PC-9 (cell line): ENCODE measurements at regions not wholly inside any gene's neighbourhood (a gene's known extent, or its start where the extent isn't known, plus 50 kb on each side); places are given as distances from the start of the nearest gene placed in this dataset.

Source experiments
- BruUV-seq: library from RNA; stranded (reverse); fragments of 400-500 nt; replicated peaks from 2 replicates; lab custom pipeline; 2021; lab: Mats Ljungman, UMichigan
- CTCF ChIA-PET: fragments of 300-600 bp; sonication (Branson Sonifier 250); formaldehyde crosslinking; loops from one replicate; lab custom pipeline; 2022; ENCODE audit warnings: antibody characterized with exemption; lab: Charles Lee
- POLR2A ChIA-PET: fragments of 300-600 bp; sonication (Branson Sonifier 250); formaldehyde crosslinking; loops from one replicate; lab custom pipeline; 2022; ENCODE audit warnings: antibody characterized with exemption; ENCODE audit not compliant: unreplicated experiment; lab: Charles Lee
- DNase-seq, 2 experiments: peaks; one replicate each; pipeline versions ENCODE4 v3.0.0 to v3.0.0-alpha.2; 2015 to 2022; ENCODE audit warnings: mixed read lengths in 1 of 2
- H2AFZ ChIP-seq: fragments of 200-600 bp; sonication (generic); 2 replicates; pipeline ENCODE4 v1.8.1; 2017; ENCODE audit warnings: antibody characterized with exemption
- H3F3A ChIP-seq: fragments of 200-600 bp; sonication (generic); 2 replicates; pipeline ENCODE4 v1.8.1; 2017; ENCODE audit warnings: antibody characterized with exemption, mild to moderate bottlenecking, low read depth; ENCODE audit not compliant: insufficient read depth
- H3K27ac ChIP-seq: fragments of 200-600 bp; sonication (generic); 2 replicates; pipeline ENCODE4 v1.6.1; 2016; ENCODE audit warnings: mixed run types
- H3K27me3 ChIP-seq: fragments of 200-600 bp; sonication (generic); 2 replicates; pipeline ENCODE4 v1.6.1; 2016; ENCODE audit warnings: low read depth, mixed run types; ENCODE audit not compliant: insufficient read depth
- H3K36me3 ChIP-seq: fragments of 200-600 bp; sonication (generic); 2 replicates; pipeline ENCODE4 v1.6.1; 2016; ENCODE audit warnings: low read depth, mixed run types
- H3K4me1 ChIP-seq: fragments of 200-600 bp; sonication (generic); replicated peaks from 2 replicates; pipeline ENCODE4 v1.6.1; 2016; ENCODE audit warnings: mixed run types; ENCODE audit not compliant: insufficient read depth
- H3K4me2 ChIP-seq: fragments of 200-600 bp; sonication (generic); 2 replicates; pipeline ENCODE4 v1.6.1; 2017; ENCODE audit warnings: mixed run types
- H3K4me3 ChIP-seq: fragments of 200-600 bp; sonication (generic); 2 replicates; pipeline ENCODE4 v1.6.1; 2016; ENCODE audit warnings: mixed run types
- H3K79me2 ChIP-seq: fragments of 200-600 bp; sonication (generic); 2 replicates; pipeline ENCODE4 v1.6.1; 2017; ENCODE audit warnings: low read depth, mixed run types
- H3K9me2 ChIP-seq: fragments of 200-600 bp; sonication (generic); 2 replicates; pipeline ENCODE4 v1.8.1; 2017; ENCODE audit warnings: mild to moderate bottlenecking; ENCODE audit not compliant: insufficient read depth
- H3K9me3 ChIP-seq: fragments of 200-600 bp; sonication (generic); 2 replicates; pipeline ENCODE4 v1.8.1; 2016; ENCODE audit warnings: low read depth; ENCODE audit not compliant: insufficient read depth
- H4K20me1 ChIP-seq: fragments of 200-600 bp; sonication (generic); 2 replicates; pipeline ENCODE4 v1.8.1; 2017; ENCODE audit not compliant: insufficient read depth
- EZH2 ChIP-seq: fragments of 200-600 bp; sonication (generic); IDR thresholded peaks from 2 replicates; pipeline ENCODE4 v1.8.0; 2017; ENCODE audit warnings: antibody characterized with exemption, low read depth
- intact Hi-C: fragments of 100-400 bp; cut with micrococcal nuclease; formaldehyde crosslinking; loops from one replicate; pipeline ENCODE4 v1.10.0; 2022; ENCODE audit not compliant: unreplicated experiment
- TF ChIP-seq, protein P1 (sequence below): fragments of 200-600 bp; sonication (generic); conservative IDR thresholded peaks from 2 replicates; pipeline ENCODE4 v1.6.1; 2017; ENCODE audit warnings: mixed run types, antibody characterized with exemption, mild to moderate bottlenecking, moderate library complexity

DNA sequence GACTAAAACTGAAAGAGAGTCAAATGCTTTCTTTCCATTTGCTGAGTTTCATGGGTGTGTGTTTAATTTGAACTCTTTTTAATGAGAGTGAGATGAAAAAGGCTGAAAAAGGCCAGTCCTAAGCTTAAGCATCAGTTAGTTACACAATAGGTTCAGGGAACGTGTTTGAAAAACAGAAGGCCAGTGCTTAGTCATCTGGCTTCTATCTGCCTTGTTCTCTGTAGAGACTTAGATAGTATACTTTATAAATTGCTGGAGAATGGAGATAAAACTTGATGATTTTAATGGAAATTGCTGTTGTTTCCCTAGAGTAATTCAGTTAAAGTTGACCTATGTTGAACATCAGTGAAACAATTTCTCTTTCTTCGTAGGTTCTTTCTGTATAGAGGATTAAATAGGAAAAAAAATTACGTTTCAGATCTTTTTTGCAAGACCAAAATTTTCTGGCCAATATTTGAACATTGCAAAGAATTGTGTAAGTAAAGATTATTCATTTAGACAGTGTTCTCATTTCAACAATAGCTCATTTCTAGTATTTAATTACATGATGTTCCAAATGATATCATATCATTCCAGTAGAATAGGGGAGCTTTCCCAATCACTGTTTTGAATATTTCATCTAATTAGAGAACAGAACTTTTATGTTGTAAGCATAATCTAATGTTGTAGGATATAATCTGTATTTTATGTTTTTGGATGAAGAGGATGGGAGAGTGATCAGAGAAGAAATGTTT, 1088.8 kb downstream of the ADGRL3 start:
- intact Hi-C loops = no loop called here
- Histone ChIP-seq H3K36me3 (no peaks in the 10 kb centered on the region), H4K20me1 (no peaks in the 10 kb centered on the region), H3K79me2 (no peaks in the 10 kb centered on the region), H3K27me3 (no peaks in the 10 kb centered on the region), H3K4me1 (no peaks in the 10 kb centered on the region), H3K4me2 (no peak overlapping the region), H2AFZ (no peak overlapping the region), H3K4me3 (no peak overlapping the region), H3K9me2 (no peaks in the 10 kb centered on the region), H3K27ac (no peak overlapping the region), H3F3A (no peaks in the 10 kb centered on the region), H3K9me3 (no peaks in the 10 kb centered on the region)
- POLR2A ChIA-PET = no interaction called here
- no TSS peak for BruUV-seq
- CTCF ChIA-PET = no interaction called here
- TF ChIP-seq, protein P1, sequence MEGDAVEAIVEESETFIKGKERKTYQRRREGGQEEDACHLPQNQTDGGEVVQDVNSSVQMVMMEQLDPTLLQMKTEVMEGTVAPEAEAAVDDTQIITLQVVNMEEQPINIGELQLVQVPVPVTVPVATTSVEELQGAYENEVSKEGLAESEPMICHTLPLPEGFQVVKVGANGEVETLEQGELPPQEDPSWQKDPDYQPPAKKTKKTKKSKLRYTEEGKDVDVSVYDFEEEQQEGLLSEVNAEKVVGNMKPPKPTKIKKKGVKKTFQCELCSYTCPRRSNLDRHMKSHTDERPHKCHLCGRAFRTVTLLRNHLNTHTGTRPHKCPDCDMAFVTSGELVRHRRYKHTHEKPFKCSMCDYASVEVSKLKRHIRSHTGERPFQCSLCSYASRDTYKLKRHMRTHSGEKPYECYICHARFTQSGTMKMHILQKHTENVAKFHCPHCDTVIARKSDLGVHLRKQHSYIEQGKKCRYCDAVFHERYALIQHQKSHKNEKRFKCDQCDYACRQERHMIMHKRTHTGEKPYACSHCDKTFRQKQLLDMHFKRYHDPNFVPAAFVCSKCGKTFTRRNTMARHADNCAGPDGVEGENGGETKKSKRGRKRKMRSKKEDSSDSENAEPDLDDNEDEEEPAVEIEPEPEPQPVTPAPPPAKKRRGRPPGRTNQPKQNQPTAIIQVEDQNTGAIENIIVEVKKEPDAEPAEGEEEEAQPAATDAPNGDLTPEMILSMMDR = no peak
- no peak for TF ChIP-seq EZH2
- DNase-seq = no peak

GRCh38 chr4:62285026-62285425, 1084.9 kb downstream of the ADGRL3 start:
- H3K4me3 ChIP-seq = no peak overlapping the region
- no peaks in the 10 kb centered on the region for H3K4me1 ChIP-seq
- DNase-seq = no peak
- no peaks in the 10 kb centered on the region for H3K9me3 ChIP-seq
- H4K20me1 ChIP-seq = no peaks in the 10 kb centered on the region
- no TSS peak for BruUV-seq
- TF ChIP-seq, protein P1 = no peak
- H3K4me2 ChIP-seq = no peak overlapping the region
- intact Hi-C loops = no loop called here
- H3K79me2 ChIP-seq = no peaks in the 10 kb centered on the region
- H3K27me3 ChIP-seq = no peaks in the 10 kb centered on the region
- no peaks in the 10 kb centered on the region for H3K36me3 ChIP-seq
- H3K27ac ChIP-seq = no peak overlapping the region
- H2AFZ ChIP-seq = no peak overlapping the region
- POLR2A ChIA-PET = no interaction called here
- H3F3A ChIP-seq = no peaks in the 10 kb centered on the region
- no peaks in the 10 kb centered on the region for H3K9me2 ChIP-seq
- CTCF ChIA-PET = no interaction called here

DNA sequence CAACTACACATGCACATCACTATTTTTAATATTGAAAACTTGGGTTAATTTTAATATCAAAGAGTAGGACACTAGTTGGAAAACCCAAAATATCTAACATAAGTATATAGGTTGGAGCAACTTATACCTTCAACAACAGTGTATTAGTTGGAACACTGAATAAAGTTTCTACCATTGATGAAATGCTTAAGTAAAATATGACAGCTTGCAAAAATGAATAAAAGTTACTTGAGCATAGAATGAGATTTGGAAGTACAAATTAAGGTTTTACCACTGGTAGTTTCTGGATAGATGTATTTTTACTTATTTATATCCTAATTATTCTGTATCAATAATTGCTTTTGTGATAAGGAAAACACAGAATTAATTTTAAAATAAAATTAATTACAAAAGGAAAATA, 1079.6 kb downstream of the ADGRL3 start:
- no peaks in the 10 kb centered on the region for H3K36me3 ChIP-seq
- no peaks in the 10 kb centered on the region for H4K20me1 ChIP-seq
- ChIA-PET CTCF (no interaction called here), POLR2A (no interaction called here)
- H3K9me3 ChIP-seq = no peaks in the 10 kb centered on the region
- no peaks in the 10 kb centered on the region for H3K27me3 ChIP-seq
- no peaks in the 10 kb centered on the region for H3K79me2 ChIP-seq
- no peaks in the 10 kb centered on the region for H3F3A ChIP-seq
- intact Hi-C loops = no loop called here
- TF ChIP-seq, protein P1 = no peak
- no peak for TF ChIP-seq EZH2
- no peak overlapping the region for H3K4me2 ChIP-seq
- no peaks in the 10 kb centered on the region for H3K9me2 ChIP-seq
- H3K4me3 ChIP-seq = no peak overlapping the region
- H3K27ac ChIP-seq = no peak overlapping the region
- H3K4me1 ChIP-seq = no peaks in the 10 kb centered on the region
- no peak overlapping the region for H2AFZ ChIP-seq
- no peak for DNase-seq
- BruUV-seq = no TSS peak
